GM18868 (cell line): ENCODE measurements at regions not wholly inside any gene's neighbourhood (a gene's known extent, or its start where the extent isn't known, plus 50 kb on each side); places are given as distances from the start of the nearest gene placed in this dataset.

Experiments
- ATAC-seq: cut with Tn5 transposase; IDR thresholded peaks from one replicate; pipeline ENCODE4 v1.9.1; 2021; ENCODE audit warnings: mild to moderate bottlenecking, moderate library complexity; ENCODE audit not compliant: unreplicated experiment

DNA sequence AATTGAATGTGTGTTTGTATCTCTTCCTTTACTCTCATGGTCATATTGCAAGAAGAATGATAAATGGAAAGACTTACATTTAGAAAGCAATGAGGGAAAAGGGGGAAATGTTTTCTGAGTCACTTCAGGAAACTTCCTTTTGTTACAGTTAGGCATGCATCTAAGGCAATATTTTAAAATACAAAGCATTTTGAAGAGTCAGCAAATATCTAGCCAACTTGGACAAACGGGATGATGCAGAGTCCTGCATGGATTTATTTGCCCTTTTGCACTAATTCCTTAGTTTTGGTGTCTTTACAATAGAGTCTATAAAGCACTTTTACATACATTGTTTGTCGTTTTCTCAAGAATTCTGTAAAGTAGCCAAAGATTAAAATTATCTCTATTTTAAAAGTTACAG is 286.2 kb upstream of the UBE2E2 start:
- ATAC-seq: no peak

DNA sequence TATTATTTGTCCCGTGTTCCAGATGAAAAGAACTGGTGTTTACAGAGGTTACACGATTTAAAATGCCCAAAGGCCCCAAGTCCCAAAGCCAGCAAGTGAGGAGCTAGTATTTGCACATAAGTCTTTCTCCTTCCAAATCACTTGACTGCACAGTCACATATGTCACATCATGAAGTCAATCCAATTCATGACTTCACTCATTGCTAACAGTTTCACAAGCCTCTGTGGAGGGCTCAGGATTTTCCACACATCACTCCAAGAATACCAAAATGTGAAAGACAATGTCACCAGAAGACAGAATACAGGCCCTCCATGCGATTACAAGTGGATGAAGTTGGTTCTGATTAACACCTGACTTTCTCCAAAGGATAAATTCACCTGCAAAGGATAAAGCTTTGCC is 283.1 kb upstream of the UBE2E2 start:
- ATAC-seq: no peak

DNA sequence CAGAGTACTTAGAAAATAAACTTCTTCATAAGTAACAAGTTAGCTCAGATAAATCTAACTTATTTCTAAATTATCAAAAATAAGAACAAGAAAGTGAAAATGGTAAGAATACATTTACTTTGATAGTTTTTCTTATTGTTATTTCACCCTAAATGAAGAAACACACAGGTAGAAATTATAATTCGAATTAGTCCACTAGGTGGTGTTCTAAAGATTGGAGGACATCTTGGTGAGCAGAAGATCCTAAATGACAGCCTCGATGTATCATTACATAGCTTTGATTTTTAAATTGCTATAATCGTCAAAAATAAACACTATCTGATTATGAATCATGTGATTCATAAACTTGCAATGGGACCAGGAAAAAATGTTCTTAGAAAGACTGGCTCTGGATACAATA is 280.8 kb upstream of the UBE2E2 start:
- ATAC-seq: peak; percentile 79

DNA sequence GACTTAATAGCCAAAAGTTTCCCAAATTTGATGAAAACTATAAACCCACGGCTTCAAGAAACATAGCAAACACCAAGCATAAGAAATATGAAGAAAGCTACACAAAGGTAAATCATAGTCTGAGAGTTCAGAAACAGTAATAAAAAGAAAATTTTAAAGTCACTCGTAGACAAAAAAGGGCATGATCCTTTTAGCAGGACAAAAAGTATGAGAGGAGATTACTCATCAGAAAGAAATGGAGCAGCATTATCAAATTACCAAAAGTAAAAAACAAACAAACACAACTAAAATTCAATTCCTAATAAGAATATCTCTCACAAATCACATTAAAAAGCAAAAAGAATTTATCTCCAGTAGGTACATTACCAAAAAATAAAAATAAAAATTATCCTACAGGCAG is 279.4 kb upstream of the UBE2E2 start:
- ATAC-seq: no peak

DNA sequence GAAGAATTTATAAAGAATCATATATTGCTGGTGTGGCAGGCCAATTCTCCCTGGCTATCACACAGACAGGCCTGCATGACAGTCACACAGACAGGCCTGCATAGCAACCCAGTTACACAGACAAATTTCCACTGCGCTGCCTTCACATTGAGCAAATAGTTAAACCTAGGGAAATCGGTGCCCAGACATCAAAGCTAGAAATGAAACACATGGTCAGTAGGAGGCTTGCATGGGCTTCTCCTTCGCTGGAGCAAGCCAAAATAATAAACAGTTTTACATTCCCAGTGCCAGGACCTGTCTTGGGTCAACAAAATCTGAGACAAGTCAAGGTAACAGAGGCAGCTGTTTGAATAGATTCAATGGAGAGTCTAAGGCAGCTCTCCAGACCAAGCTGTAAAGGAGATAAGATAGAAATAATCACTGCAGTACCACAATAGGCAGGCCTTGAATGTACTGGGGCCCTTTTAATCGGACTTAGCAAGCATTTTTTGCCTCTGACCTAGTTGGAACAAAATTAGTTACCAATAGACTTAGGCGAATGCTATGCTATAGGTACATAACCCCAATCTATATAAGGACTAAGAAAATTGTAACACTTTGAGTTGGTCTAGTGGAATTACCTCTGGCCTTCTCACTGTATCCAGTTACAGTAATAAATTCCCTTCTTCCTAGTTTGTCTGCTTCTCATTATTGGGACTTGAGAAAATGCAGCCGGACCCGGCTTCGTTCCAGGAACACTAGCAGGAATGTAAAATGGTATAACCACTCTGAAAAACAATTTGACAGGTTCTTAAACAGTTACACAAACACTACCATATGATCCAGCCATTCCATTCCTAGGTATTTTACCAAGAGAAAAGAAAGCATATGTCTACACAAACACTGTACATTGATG is 274.7 kb upstream of the UBE2E2 start:
- no peak for ATAC-seq

DNA sequence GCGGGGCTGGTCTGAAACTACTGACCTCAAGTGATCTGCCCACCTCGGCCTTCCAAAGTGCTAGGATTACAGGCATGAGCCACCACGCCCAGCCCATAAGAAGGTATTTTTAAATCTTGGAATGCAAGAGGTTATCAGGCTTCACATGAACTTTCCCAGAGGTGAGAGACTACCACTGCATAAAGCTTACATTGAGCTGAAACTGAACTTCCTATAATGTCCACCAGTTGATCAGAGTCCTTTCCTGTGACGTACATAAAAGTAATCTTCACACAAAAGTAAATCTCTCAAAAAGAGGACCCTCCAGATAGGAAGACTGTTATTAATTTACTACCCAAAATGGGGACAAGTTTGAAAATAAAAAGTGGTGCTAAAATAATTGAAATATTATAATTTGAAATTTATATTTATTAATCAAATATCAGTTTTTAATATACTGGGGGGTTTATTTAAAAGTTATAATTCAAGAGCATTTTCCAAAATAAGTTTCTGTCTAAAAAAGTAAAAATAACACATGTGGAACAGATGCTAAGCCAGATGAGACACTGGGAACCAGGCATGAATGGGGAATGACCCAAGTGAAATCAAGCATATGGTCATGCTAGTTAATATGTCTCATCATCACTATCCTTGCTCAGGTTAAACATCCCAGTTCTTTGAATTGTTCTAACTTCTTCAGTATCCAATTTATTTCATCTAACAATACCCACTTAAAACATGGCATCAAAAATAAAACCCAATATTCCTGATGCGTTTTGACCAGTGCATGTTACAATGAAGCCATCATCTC is 269.9 kb upstream of the UBE2E2 start:
- ATAC-seq: no peak

DNA sequence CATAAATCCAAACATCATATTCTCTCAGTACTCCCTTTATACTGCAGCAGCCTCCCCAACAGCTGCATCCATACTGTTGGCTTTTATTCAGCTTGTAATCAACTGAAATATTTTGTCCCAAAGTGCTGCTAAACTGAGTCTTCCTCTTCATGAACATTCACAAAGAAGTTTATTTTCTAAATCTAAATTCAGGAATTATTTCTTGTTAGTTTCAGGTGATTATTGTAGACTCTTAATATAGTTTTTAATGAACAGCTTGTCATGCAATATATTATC is 269.3 kb upstream of the UBE2E2 start:
- ATAC-seq: no peak

DNA sequence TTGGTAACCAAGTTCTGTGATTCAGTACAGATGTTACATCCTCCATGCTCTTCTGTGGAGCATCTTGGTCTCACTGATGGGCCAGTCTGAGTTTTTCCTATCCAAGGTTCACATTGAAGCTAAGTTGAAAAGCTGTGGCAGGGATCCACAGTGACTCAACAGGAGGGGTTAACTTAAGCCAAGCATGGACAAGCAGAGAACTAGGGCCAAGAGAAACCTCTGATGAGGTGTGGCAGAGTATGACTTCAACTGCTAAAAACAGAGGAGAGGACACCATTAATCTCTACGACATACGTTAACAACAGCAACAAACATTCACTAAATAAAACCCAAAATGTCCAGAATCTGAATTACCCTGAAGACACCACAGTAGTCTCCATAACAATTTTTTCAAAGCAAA is 268.1 kb upstream of the UBE2E2 start:
- ATAC-seq: no peak

DNA sequence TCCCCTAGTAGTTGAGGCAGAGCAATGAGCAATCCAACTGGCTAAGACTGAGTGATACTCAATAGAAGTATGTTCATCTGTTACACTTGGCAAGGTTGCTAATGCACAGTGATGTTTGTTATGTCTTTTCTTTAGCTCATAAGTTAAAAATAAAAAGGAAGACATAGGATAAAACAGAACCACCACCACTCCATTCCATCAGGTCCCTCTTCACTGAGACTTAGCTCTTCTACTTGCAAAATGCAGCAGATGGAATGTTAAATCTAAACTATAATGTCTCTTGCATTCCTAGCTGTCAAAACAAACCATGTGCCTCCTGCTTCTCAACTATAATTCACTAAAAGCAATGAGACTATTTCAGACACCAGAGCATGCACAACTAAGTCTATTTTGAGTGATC is 265.6 kb upstream of the UBE2E2 start:
- no peak for ATAC-seq

DNA sequence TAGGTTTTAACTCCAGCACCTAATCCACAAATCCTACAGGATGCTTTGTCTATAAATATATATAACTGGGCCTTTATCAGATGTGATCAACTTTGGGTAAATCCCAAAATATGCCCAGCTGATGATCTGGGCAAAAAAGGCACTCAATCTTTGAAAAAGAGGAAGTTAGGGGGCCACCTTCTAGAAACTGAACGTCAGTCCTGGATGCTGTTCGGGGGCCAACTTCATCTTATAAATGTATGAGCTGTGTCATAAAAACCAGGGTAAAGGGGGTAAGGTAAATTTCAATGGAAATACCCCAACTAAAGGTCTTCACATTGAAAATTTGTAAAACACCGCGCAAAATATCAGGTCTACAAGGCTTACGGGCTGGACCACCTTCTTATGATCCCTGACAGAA is 264.4 kb upstream of the UBE2E2 start:
- no peak for ATAC-seq

DNA sequence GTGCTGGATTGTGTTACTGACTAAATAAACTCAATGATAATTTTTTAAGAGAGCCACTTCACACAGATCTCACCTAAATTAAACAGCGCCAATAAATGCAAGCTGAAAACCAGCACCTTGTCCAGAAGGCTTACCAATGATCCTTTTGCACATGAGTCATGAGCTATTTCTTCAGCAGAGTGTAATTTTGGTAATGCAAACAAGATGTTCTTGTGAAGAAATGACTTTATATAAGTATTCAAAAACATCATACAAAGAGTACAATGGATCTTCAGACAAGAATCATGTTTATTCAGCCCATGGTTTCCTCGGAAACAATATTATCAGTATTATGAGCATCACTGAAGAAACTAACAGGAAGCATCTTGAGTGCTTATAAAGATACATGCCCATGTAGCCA is 263.8 kb upstream of the UBE2E2 start:
- ATAC-seq: no peak

DNA sequence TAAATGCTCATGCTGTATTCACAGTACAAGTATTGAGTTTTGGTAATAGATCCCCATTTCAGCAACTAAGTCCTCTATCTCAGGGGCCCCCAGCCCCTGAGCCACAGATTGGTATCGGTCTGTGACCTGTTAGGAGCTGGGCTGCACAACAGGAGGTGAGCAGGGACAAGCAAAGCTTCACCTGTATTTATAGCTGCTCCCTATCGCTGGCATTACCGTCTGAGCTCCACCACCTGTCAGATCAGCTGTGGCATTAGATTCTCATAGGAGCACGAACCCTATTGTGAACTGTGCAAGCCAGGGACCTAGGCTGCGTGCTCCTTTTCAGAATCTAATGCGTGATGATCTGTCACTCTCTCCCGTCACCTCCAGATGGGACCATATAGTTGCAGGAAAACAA is 262.8 kb upstream of the UBE2E2 start:
- no peak for ATAC-seq

DNA sequence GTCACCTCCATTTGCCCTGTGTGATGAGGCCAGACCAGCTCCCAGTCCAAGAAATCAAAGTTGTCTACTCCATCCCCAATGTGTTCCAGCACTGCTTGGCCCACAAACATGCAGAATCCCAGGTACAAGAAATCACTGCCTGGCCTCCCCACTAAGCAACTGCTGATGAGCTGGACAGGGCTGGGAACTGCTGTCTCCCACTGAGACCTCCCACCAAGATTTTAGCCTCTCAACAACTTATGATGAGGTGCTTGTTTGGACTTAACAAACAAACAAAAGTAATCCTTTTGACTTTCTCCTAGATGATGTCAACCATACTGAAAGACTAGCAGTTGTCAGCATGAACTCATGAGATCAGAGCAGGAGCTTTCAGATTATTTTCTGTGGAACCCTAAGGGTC is 260.1 kb upstream of the UBE2E2 start:
- ATAC-seq: no peak

DNA sequence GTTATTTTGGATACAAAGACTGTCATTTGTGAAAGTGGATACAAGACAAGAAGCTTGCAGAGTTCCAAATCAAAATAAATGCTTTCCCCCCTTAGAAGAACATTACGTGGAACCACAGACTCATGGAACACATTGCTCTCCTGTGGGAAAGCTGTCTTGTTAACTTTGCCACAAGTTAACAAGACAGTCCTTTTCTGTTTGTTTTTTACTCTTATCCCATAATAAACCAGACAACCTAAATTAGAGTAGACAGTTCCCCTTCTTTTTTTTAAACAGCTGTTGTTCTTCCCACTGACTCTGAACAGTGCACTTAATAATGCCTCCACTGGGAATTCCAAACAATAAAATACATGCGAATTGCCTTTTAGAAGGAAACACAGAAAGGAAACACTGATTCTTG is 255.3 kb upstream of the UBE2E2 start:
- ATAC-seq: no peak

DNA sequence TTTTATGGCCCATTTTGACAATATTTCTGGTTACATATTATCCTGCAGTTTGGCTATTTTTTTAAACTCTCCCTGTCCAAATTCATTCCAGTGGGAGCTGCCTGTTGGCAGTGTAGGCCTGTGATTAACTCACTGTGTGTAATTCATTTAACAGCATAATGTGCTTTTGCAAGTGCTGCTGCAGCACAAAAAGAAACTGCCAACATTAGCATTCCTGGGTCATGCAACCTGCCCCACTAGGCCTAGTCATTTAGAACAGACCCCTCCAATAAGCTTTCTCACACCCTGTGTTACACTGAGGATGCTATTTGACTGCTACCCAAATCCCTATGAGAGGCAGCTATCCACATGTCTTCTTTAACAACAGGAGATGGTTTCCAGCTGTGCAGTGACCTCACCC is 251.2 kb upstream of the UBE2E2 start:
- ATAC-seq: no peak

DNA sequence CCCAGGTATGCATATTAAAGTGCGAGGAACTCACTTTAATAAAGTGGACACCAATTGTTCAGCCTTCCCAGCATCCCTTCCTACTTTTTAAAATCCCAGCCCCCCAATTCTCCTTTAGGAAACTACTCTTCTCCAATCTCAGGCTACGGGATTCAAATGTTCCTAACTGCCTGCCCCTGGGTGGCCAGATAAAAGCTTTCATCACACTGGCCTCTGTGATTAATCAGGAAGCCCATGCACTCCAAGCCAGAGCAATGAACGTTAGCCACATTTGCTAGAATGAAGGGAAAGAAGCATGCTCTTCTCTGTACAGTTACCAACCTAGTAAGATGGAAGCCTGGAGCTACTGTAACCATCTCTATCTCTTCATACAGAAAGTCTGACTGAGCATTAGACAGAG is 250.3 kb upstream of the UBE2E2 start:
- ATAC-seq: no peak

DNA sequence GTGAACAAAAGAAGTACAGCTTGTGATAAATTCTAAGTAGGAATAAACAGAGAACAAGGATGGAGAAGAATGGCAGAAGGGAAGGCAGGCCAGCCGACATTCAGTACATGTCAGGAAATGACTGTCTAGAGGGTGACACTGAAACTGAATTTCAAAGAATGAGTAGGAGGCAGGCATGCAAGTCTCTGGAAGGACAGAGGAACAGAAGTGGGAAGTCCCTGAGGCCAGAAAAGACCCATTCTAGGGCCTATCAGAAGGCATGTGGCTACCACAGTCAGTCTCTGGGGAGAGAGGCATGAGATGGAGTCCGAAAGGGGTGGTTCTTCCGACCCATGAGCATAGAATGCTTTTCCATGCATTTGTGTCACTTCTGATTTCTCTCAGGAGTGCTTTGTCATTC is 243.5 kb upstream of the UBE2E2 start:
- peak; percentile 96 for ATAC-seq

DNA sequence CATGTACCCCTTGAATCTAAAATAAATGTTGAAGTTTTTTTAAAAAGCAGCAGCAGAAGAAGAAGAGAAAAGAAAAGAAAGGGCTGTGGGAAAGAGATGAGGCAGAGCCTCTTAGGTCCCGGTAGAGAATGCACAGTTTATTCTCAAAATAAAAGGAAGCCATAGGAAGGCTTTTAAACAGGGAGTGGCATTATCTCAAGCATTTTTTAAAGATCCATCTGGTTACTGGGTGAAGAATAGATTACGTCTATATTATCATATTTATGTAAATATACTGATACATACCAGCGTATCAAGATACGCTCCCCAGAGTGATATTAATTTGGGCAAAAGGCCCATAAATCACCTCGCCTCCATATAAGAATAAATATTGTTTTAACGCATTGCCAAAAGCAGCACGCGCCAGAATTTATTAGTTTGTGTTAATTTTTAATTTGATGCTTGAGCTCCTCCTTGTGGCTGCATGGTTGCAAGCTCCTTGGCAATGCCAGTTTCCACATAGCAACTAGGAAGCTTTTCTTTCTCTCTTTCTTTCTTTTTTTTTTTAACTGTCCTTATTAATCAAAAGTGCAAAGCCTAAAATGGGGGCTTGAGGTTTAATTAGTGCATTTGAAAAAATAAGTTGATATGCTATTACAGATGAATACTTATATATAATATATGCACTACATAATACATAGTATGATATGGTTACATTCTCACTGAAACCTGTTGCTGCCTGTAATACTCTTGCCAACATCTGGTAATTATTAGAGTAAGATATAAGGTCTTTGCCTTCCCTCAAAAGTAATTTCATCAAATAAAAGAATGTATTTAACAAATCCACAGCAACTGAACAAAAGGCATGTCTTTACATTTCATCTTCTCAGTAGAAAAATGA is 242.8 kb upstream of the UBE2E2 start:
- ATAC-seq: peak; percentile 39

DNA sequence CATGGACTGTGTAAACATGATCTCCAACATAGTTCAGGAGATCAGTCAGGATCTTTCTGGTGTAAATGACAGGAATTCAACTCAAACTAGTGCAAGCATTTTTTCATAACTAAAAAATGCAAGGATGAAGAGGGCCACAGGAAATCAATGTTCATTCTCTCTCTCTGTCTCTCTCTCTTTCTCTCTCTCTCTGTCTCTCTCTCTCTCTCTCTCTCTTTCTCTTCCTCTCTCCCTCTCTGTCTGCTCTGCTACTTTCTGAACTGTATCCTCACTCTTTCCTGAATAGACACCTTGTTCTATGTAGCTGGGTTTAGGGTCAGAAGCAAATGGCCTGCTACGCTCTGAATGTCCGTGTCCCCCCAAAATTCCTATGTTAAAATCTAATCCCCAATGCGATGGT is 240.9 kb upstream of the UBE2E2 start:
- ATAC-seq: no peak

DNA sequence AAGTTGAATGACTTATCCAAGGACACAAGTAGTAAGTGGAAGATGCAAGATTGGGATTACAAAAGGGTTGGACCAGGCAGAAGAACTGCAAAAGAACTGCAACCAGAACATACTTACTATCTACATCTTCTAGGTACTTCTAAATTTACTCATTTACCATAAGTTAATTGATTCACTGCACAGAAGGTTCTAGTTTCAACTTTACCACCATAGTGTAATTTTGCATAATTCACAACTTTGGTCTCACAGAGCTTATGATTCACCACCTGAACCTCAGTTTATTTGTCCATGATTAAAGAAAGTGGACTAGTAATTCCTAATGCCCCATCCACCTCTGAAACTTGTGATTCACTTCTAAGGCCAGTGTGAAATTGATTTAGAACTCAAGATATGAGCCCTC is 236.8 kb upstream of the UBE2E2 start:
- no peak for ATAC-seq

DNA sequence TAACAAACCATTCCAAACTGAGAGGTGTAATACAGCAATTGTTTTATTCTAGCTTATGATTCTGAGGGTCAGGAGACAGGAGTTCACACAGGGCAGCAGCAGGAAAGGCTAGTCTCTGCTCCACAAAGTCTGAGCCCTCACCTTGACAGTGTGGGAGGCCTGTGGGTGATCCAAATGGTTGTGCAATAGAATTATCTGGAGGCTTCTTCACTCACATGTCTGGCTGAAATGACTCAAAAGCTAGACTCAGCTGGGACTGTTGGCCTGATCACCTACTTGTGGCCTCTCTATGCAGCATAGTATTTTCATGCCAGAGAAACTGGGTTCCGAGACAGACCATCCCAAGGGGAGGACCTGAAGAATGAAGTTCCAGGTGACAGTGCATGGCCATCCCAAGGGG is 233.9 kb upstream of the UBE2E2 start:
- no peak for ATAC-seq

DNA sequence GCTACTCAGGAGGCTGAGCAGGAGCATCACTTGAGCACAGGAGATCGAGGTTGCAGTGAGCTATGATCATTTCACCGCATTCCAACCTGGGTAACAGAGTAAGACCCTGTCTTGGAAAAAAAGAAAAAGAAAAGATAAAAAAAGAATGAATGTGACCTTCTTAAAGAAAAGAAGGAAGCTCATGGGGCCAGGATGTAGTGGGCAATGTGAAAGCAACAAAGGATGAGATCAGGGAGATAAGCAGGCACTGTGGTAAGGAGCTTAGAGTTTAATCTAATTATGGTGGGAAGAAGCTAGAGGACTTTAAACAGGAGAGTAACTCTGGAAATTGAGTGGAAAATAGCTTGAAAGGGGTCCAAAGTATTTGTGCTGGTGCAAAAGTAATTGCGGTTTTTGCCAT is 231.6 kb upstream of the UBE2E2 start:
- no peak for ATAC-seq
